HG03354 (cell line): ENCODE measurements at regions not wholly inside any gene's neighbourhood (a gene's known extent, or its start where the extent isn't known, plus 50 kb on each side); places are given as distances from the start of the nearest gene placed in this dataset.
"Not testable (repeated sequence)": the region's sequence is repeated elsewhere in the genome, so short reads cannot be mapped to it uniquely, and the experiment has no call there.

Source experiments
- ATAC-seq: cut with Tn5 transposase; IDR thresholded peaks from one replicate; pipeline ENCODE4 v1.9.1; 2021; ENCODE audit warnings: mild to moderate bottlenecking; ENCODE audit not compliant: unreplicated experiment, poor library complexity, severe bottlenecking

GRCh38 chr12:123064366-123064765, 83.9 kb downstream of the ARL6IP4 start:
- ATAC-seq: no peak

- peak; percentile 49 for ATAC-seq
Measured at GRCh38 chr12:123063535-123063934, 83.1 kb downstream of the ARL6IP4 start.

GRCh38 chr12:123062681-123063486, 82.4 kb downstream of the ARL6IP4 start:
- ATAC-seq: no peak

- ATAC-seq: no peak
Measured at GRCh38 chr12:123061441-123062205, 81.1 kb downstream of the ARL6IP4 start.

- no peak for ATAC-seq
Measured at GRCh38 chr12:123059500-123059899, 79.0 kb downstream of the ARL6IP4 start.

GRCh38 chr12:123058980-123059379, 78.5 kb downstream of the ARL6IP4 start:
- no peak for ATAC-seq

GRCh38 chr12:123058481-123058880, 78.0 kb downstream of the ARL6IP4 start:
- ATAC-seq: no peak

GRCh38 chr12:123057513-123058265, 77.2 kb downstream of the ARL6IP4 start:
- no peak for ATAC-seq

- ATAC-seq: no peak
Measured at GRCh38 chr12:123056709-123057108, 76.2 kb downstream of the ARL6IP4 start.

- ATAC-seq: no peak
Measured at GRCh38 chr12:123056053-123056452, 75.6 kb downstream of the ARL6IP4 start.

- ATAC-seq: no peak
Measured at GRCh38 chr12:123055281-123055766, 74.8 kb downstream of the ARL6IP4 start.

GRCh38 chr12:123054371-123054770, 73.9 kb downstream of the ARL6IP4 start:
- no peak for ATAC-seq

- no peak for ATAC-seq
Measured at GRCh38 chr12:123051556-123051955, 71.1 kb downstream of the ARL6IP4 start.

GRCh38 chr12:123050913-123051312, 70.4 kb downstream of the ARL6IP4 start:
- no peak for ATAC-seq

GRCh38 chr12:123050331-123050831, 69.9 kb downstream of the ARL6IP4 start:
- no peak for ATAC-seq

GRCh38 chr12:123049398-123050240, 69.1 kb downstream of the ARL6IP4 start:
- ATAC-seq: no peak

GRCh38 chr12:123047892-123048291, 67.4 kb downstream of the ARL6IP4 start:
- ATAC-seq: not testable (repeated sequence)

- no peak for ATAC-seq
Measured at GRCh38 chr12:123047289-123047688, 66.8 kb downstream of the ARL6IP4 start.

GRCh38 chr12:123046431-123046830, 66.0 kb downstream of the ARL6IP4 start:
- ATAC-seq: no peak
